Right ventricle myocardium inferior (tissue), 1 donor: ENCODE measurements at regions not wholly inside any gene's neighbourhood (a gene's known extent, or its start where the extent isn't known, plus 50 kb on each side); places are given as distances from the start of the nearest gene placed in this dataset.

Experiments
- ATAC-seq: fragments of 200-7000 bp; cut with Tn5 transposase; one replicate; pipeline ENCODE4 v1.9.1; 2020; ENCODE audit warnings: mild to moderate bottlenecking, moderate library complexity
- DNase-seq: peaks from one replicate; pipeline ENCODE4 v3.0.0; 2021; ENCODE audit errors: missing footprints
- intact Hi-C: fragments of 100-400 bp; cut with DNase I; formaldehyde crosslinking; loops from one replicate; pipeline ENCODE4 v1.11.0; 2022
- donor health status: DM: no; HTN: yes; CAD: no; lungs with severe emphysema.

DNA sequence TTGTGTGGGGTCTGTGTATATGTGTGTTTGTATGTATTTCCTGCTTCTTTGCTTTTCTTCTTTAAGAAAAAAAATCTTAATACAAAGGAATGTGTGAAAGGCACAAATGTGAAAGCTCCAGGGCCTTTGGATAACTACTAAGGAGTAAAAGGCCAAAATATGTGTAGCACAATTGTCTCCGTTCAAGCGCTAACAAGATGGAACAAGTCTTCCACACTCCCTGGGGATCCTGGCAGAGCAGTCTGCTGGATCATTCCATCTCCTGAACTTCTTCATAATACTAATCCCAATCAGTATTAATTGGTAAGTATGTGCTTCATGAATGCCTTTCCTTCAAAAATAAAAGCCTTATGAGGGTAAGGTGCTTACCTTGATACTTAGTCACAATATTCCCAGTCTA, 462.5 kb upstream of the TBX3 start:
- no peak for DNase-seq
- ATAC-seq = no peak
- intact Hi-C loops = no loop called here

DNA sequence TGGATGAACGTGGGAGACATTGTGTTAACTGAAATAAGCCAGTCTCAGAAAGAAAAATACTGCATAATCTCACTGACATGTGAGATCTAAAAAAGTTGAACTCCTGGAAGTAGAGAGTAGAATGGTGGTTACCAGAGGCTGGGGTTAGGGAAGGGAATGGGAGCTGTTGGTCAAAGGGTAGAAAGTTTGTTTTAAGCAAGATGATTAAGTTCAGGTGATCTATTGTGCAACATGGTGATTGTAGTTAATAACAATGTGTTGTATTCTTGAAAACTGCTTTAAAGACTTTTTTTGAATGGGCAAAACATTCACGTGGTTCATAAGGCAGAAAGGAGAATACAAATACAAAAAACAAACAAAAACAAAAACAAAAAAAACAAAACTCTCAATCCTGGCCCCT, 460.4 kb upstream of the TBX3 start:
- intact Hi-C loops = no loop called here
- ATAC-seq = no peak
- DNase-seq = no peak

DNA sequence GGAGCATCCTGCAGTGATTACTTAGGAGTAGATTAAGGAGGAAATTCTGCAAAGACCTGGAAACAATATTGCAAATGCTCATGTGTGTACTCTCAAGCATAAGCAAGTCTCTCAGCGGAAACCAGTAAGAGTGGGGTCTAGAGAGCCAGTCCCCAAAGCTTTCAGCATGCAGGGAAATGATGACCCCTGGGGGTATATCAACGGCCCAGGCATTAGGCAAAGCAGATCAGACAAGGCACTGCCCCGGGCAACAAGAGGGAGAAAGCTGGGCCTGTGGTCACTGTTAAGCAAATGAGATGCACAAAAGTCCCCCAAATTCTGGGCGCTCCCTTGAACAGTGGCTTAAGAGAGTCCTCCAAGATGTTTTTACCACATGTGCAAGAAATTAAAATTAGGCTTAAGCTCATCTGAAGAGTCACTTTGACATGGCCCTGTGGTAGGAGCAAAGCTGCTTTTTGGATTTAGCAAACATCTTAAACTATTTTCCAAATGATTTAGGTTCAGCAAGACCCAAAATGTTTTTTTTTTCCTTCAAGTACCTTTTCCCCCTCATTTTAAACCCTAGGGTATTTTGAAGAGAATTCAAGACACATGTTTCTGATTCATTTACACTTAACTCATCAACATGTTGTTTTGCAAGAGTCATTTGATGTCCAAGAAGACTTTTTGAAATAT, 457.1 kb upstream of the TBX3 start:
- DNase-seq (no peak), ATAC-seq (no peak)
- intact Hi-C loops = no loop called here

DNA sequence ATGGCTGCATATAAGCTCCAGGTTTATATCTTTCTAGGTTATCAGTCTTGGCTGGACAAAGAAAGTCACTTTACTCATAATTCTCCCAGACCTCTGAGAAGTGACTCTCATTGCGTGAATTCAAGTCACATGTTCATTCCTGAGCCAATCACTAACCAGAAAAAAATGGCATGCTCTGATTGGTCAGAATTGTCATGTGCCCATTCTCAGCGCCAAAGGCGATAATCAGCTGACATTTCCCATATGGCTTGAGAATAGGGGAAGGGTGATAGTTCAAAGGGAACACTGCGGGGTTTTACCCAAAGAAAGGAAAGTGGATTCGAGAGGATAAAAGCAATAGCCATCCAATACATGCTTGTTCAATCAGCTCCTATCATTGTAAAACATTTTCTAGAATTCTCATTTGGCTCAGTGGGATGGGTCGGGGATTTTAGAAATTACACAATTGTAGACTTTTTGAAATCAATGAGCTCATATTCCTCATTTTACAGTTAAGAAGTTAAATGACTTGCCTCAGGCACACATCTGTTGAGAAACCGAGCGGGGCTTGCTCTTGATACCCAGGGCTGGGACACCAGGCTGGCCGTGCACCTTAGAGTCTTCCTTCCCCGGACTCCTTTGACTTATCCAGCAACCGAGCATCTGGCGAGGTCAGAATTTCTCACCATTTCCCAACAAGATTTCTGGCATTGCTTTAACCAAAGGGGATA, 454.0 kb upstream of the TBX3 start:
- no peak for ATAC-seq
- intact Hi-C loops = no loop called here
- no peak for DNase-seq

- intact Hi-C loops = no loop called here
- ATAC-seq = peak; percentile 97
- peak; percentile 85 for DNase-seq
Observed at GRCh38 chr12:115135800-115136211, 451.8 kb upstream of the TBX3 start.

- intact Hi-C loops = no loop called here
- ATAC-seq = no peak
- DNase-seq = no peak
Observed at GRCh38 chr12:115134298-115134697, 450.3 kb upstream of the TBX3 start.

- ATAC-seq = no peak
- intact Hi-C loops = no loop called here
Observed at GRCh38 chr12:115132905-115133304, 448.9 kb upstream of the TBX3 start.

DNA sequence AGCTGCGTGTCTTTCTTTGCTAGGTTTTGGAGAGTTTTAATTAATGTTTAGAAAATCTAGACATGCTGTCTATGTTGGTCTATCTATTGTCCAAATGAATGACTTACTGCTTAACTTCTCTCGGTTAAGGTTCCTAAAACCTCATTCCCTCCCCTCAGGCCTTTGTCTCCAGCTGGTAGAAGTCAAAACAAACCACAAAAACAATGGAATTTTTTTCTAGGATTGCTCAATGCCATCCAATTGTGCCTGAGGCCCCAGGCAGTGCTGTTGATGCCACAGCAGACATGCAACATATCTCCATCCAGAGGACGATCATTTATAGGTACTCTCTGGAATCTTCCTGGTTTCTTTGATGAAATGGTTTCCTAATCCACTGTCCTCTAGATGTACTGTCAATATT, 448.2 kb upstream of the TBX3 start:
- ATAC-seq (no peak), DNase-seq (no peak)
- intact Hi-C loops = no loop called here

More at GRCh38 chr12:115132905-115133304, 448.9 kb upstream of the TBX3 start:
- no peak for DNase-seq

DNA sequence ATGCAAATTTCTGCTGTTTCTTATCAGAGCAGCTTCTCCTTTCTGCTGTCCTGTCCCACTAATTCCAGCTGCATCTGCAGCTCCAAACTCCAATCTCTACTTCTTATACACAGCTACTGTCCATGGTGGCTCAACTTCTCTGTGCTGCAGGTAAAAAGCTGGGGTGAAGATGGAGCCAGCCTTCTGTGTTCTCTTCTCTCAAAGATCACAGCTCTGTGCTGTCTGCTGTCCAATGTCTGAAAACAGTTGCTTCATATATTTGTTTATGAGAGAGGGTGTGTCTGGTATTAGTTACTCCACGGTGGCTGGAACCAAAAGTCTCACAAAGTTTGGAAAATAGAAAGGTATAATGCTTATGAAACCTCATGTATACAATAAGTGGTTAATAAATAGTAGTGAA, 445.8 kb upstream of the TBX3 start:
- DNase-seq (no peak), ATAC-seq (no peak)
- intact Hi-C loops = no loop called here

DNA sequence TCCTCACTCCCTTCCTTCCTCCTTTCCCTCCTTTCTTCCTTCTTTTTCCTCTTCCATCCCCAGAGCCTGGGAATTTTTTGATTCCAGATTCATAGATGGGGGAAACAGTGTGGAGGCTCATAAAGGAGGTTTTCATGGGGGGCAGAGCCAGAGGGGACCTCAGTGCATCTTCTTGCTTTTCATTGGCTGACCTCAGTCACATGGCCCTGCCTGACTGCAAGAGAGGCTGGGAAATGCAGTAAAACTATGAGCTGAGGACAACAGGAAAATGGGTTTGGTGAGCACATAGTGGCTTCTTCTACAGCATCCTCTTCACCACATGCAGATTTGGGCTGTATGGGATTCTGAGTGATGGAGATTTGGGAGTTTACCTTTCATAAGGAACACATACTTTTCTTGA, 437.1 kb upstream of the TBX3 start:
- DNase-seq (no peak), ATAC-seq (no peak)
- intact Hi-C loops = no loop called here

GRCh38 chr12:115118177-115118724, 434.3 kb upstream of the TBX3 start:
- intact Hi-C loops = no loop called here
- ATAC-seq (no peak), DNase-seq (no peak)

DNA sequence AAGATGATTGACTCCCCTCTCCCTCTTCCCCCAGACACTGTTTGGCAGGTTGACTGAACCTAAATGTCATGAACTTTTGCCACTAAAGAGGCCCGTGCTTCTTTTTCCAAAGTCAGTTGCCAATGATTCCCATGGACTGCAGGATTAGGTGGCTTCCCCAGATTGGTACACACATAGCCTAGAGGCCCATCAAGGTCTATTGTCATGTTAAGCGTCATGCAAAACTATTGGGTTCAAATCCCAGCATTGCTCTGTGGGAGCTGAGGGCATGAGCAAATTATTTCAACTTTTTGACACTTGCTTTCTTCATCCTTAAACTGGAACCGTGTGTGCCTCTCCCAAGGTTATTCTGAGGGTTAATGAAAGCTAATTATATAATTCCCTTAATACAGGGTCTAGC, 430.2 kb upstream of the TBX3 start:
- intact Hi-C loops = no loop called here
- ATAC-seq (no peak), DNase-seq (no peak)

GRCh38 chr12:115109863-115110262, 425.9 kb upstream of the TBX3 start:
- DNase-seq = no peak
- intact Hi-C loops = loop anchor here (10.0 kb wide), 2 partner anchors 225 to 435 kb away; no protein-coding TSS in a partner anchor
- no peak for ATAC-seq

GRCh38 chr12:115108129-115109100, 424.4 kb upstream of the TBX3 start:
- intact Hi-C loops = loop anchor here (10.0 kb wide), 2 partner anchors 226 to 434 kb away; no protein-coding TSS in a partner anchor
- DNase-seq (no peak), ATAC-seq (no peak)

- DNase-seq = no peak
- intact Hi-C loops = loop anchor here (10.0 kb wide), 2 partner anchors 231 to 429 kb away; no protein-coding TSS in a partner anchor
- peak; percentile 57 for ATAC-seq
Observed at GRCh38 chr12:115103884-115104883, 420.2 kb upstream of the TBX3 start.

DNA sequence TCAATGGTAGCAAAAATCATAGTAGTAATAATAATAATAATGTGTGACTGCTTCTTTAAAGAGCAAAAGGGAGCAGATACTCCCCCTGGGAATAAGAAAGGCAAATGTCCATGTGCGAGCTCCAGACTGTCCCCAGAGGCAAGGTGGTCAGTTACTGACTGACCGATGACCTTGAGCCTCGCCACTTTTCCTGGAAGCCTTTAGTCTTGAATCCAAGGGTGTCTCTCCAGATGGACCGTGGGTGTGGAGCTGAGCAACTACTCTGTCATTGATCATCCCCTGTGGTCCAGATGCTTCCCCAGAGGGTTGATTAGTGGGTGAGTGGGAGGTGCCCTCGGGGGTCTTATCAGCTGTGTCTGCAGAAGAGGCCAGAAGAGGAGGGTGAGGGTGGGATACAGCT, 418.5 kb upstream of the TBX3 start:
- DNase-seq (no peak), ATAC-seq (peak; percentile 61)
- intact Hi-C loops = loop anchor here (10.0 kb wide), 2 partner anchors 232 to 428 kb away; no protein-coding TSS in a partner anchor

DNA sequence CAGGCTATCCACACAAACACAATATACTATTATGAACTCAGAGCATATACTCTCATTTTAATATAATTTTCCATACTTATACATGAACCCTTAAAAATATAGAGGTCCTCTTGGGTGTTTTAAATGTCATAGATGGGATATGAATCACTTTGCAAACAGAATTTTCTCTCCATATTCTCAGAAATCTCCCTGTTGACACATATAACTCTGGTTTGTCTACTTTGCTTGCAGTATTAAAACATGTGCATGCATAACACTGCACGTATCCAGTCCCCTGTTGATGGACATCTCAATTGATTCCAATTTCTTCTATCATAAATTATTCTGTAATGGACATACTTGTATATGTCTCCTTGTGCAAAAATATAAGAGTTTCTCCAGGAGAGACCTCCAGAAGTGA, 417.5 kb upstream of the TBX3 start:
- DNase-seq = no peak
- ATAC-seq = no peak
- intact Hi-C loops = loop anchor here (10.0 kb wide), 2 partner anchors 233 to 427 kb away; no protein-coding TSS in a partner anchor

DNA sequence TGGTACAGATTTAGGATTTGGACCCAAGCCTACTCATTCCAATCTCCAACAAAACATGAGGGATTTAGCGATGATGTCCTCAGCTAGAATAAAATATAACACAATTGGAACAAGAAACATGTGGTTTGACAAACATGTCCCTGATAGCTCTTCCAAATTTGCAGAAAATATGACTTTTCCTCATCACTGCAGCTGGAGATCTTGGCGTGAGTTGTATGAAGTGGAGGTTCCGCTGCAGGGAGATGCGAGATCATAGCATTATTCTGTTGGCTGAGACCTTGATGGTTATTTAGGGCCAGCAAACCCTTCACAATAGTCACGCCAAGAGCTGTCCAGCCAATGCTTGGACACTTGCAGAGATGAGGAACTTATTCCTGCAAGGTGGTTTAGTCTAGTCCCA, 413.4 kb upstream of the TBX3 start:
- no peak for DNase-seq
- peak; percentile 69 for ATAC-seq
- intact Hi-C loops = loop anchor here (10.0 kb wide), 1 partner anchor 393 kb away; no protein-coding TSS in a partner anchor
